ENCODE measurements at regions not wholly inside any gene's neighbourhood (a gene's known extent, or its start where the extent isn't known, plus 50 kb on each side); places are given as distances from the start of the nearest gene placed in this dataset.

DNA sequence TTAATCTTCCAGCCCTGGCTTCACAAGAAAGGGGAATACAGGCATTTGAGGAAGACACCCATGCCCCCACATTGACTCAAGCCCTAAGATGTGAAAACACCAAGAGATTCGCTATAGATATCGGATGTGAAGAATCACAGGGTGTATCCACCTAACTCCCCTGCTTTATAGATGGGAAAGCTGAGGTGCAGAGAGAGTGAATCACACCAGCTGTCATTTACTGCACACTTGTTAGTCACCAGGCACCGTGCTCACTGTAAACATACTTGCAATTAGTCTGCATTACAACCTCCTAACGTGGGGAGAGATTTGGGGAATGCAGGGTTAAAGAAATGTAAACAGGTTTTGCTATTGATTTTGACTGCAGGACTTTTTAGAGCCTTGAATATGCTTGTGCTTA lies 325.5 kb downstream of the C16orf95 start:
- TF ChIP-seq EZH2phosphoT487 (IDR thresholded peaks at IDR 0.05; ENCODE audit: insufficient read depth, low read depth) (no peak), EZH2 (IDR thresholded peaks at IDR 0.05; ENCODE audit: insufficient read depth, poor library complexity, severe bottlenecking) (no peak)

Data from GM23248 (cell line).